Lung (tissue), 11 donors: ENCODE measurements at regions not wholly inside any gene's neighbourhood (a gene's known extent, or its start where the extent isn't known, plus 50 kb on each side); places are given as distances from the start of the nearest gene placed in this dataset.

ENCODE experiments used
- ATAC-seq: fragments of 200-7000 bp; cut with Tn5 transposase; one replicate; pipeline ENCODE4 v1.9.1; 2020; ENCODE audit warnings: moderate number of reproducible peaks; ENCODE audit not compliant: insufficient read depth, low FRiP score
- DNase-seq, 3 donors: peaks; one replicate each; pipeline ENCODE4 v3.0.0-alpha.2; 2013 to 2017
- H3K27ac ChIP-seq, 2 donors: one replicate each; pipeline ENCODE4 v1.5.1; 2013; ENCODE audit warnings: mild to moderate bottlenecking in 2 of 2, moderate library complexity in 2 of 2, control low read depth in 1 of 2, inconsistent platforms in 1 of 2, low read depth in 1 of 2, low read length in 1 of 2
- H3K27me3 ChIP-seq, 3 donors: one replicate each; pipeline ENCODE4 v1.5.1; 2013; ENCODE audit warnings: low read length in 2 of 3; ENCODE audit not compliant: control insufficient read depth in 3 of 3, insufficient read depth in 3 of 3
- H3K36me3 ChIP-seq, 4 donors: one replicate each; pipeline ENCODE4 v1.5.1; 2013; ENCODE audit warnings: low read length in 4 of 4, mild to moderate bottlenecking in 1 of 4, moderate library complexity in 1 of 4; ENCODE audit not compliant: control insufficient read depth in 4 of 4, insufficient read depth in 4 of 4
- H3K4me1 ChIP-seq, 5 donors: one replicate each; pipeline ENCODE4 v1.5.1; 2013; ENCODE audit warnings: low read length in 5 of 5, mild to moderate bottlenecking in 2 of 5, moderate library complexity in 1 of 5; ENCODE audit not compliant: control insufficient read depth in 5 of 5, insufficient read depth in 5 of 5
- H3K4me3 ChIP-seq: one replicate; pipeline ENCODE4 v1.5.1; 2013; ENCODE audit warnings: mild to moderate bottlenecking, control low read depth, moderate library complexity
- H3K9ac ChIP-seq, 2 donors: one replicate each; pipeline ENCODE4 v1.5.1; 2013; ENCODE audit warnings: low read length in 2 of 2, control low read depth in 1 of 2; ENCODE audit not compliant: insufficient read depth in 1 of 2
- H3K9me3 ChIP-seq, 4 donors: one replicate each; pipeline ENCODE4 v1.5.1; 2013; ENCODE audit warnings: low read length in 3 of 4, mild to moderate bottlenecking in 1 of 4, moderate library complexity in 1 of 4; ENCODE audit not compliant: control insufficient read depth in 4 of 4, insufficient read depth in 3 of 4
- whole genome bisulfite sequencing, 2 donors: extraction: QIAGEN DNeasy Blood & Tissue Kit; methylation state at CpG; one replicate each; pipeline ENCODE4 v1.1.7; 2013; 5-methylcytosine and 5-hydroxymethylcytosine counted together
- TF ChIP-seq, protein P1 (sequence below): IDR thresholded peaks from 2 replicates; pipeline ENCODE4 v1.5.1; 2012; ENCODE audit warnings: mild to moderate bottlenecking; ENCODE audit errors: control extremely low read depth, extremely low read depth
- donor health status: control.
- donor health status: control.
- donor health status: Bipolar disorder and iron deficiency.
- donor health status: healthy.
- donor health status: DM: yes; HTN: yes; CAD: no.

DNA sequence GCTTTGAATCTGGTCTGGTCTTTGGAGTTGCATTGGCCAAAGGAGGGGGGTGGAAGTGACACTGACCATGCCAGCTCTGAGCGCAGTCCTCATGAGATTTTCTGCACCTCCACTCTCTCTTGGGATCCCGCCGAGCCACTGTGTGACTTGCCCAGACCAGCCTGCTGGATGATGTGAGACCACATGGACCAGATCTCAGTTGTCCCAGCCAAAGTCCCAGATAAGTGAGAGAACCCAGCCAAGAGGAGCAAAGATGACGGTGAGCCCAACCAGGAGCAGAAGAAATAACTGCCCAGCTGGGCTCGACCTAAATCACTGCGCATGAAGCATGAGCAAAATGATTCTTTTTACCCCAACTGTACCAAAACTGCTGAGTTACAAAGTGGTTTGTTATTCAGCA is 96.5 kb upstream of the ERCC4 start:
- 75 to 93% methylated on average over 6 of the region's 6 CpGs for WGBS, 2 donors
- no peaks in the 10 kb centered on the region for H3K27me3 ChIP-seq
- no peak overlapping the region for H3K4me3 ChIP-seq
- no peak overlapping the region for H3K9ac ChIP-seq
- TF ChIP-seq, protein P1, sequence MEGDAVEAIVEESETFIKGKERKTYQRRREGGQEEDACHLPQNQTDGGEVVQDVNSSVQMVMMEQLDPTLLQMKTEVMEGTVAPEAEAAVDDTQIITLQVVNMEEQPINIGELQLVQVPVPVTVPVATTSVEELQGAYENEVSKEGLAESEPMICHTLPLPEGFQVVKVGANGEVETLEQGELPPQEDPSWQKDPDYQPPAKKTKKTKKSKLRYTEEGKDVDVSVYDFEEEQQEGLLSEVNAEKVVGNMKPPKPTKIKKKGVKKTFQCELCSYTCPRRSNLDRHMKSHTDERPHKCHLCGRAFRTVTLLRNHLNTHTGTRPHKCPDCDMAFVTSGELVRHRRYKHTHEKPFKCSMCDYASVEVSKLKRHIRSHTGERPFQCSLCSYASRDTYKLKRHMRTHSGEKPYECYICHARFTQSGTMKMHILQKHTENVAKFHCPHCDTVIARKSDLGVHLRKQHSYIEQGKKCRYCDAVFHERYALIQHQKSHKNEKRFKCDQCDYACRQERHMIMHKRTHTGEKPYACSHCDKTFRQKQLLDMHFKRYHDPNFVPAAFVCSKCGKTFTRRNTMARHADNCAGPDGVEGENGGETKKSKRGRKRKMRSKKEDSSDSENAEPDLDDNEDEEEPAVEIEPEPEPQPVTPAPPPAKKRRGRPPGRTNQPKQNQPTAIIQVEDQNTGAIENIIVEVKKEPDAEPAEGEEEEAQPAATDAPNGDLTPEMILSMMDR: no peak
- no peak for DNase-seq
- no peaks in the 10 kb centered on the region for H3K4me1 ChIP-seq
- ATAC-seq: no peak
- peaks cover 0 to 4% (median 1%) of the 10 kb centered on the region in 4 donors for H3K9me3 ChIP-seq
- H3K27ac ChIP-seq: no peak overlapping the region
- H3K36me3 ChIP-seq: no peaks in the 10 kb centered on the region

DNA sequence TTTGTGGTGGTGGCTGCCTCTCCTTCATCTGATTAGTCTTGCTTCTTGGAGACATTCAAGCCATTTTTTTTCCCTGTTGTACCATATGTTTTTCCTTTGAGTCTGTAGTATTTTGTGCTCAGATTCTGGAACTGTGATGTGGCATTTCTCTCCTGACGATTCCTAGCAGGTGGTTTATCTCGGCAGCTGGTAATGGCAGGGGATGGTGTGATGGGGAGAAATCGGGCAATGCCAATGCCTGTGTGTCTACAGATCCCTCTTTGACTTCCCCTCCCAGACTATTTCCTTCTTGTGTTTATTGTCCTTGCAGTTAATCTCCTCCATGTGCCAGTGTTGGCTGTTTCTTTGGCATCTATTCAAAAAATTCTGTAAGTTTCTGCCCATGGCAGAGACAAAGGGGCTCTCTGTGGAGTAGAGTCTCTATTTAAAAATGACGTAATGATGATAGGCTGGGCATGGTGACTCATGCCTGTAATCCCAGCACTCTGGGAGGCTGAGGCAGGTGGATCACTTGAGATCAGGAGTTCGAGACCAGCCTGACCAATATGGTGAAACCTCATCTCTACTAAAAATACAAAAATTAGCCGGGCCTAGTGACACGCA is 90.2 kb upstream of the ERCC4 start:
- ATAC-seq (no peak), DNase-seq (no peak)
- H3K4me3 ChIP-seq: no peak overlapping the region
- H3K27ac ChIP-seq: no peak overlapping the region
- no peaks in the 10 kb centered on the region for H3K4me1 ChIP-seq
- TF ChIP-seq, protein P1: no peak
- no peak overlapping the region for H3K9ac ChIP-seq
- 79 to 82% methylated on average over 7 of the region's 7 CpGs for WGBS, 2 donors
- H3K27me3 ChIP-seq: no peaks in the 10 kb centered on the region
- peaks cover 0 to 4% (median under 1%) of the 10 kb centered on the region in 4 donors for H3K9me3 ChIP-seq
- no peaks in the 10 kb centered on the region for H3K36me3 ChIP-seq

DNA sequence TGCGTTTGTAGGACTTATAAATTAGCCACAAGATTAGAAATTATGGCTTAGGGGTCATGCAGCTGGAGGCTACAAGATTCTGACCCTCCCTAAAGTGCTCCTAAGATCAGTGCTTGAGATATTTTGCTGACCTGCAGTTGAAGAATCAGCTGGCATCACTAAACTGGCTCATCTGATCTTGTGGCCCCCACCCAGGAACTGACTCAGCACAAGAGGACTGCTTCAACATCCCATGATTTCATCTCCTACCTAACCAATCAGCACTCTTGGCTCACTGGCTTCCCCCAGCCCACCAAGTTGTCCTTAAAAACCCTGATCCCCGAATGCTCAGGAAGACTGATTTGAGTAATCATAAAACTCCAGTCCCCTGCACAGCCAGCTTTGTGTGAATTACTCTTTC is 86.4 kb upstream of the ERCC4 start:
- no peaks in the 10 kb centered on the region for H3K27me3 ChIP-seq
- ATAC-seq (no peak), DNase-seq (no peak)
- TF ChIP-seq, protein P1: no peak
- 67 to 81% methylated on average over 2 of the region's 2 CpGs for WGBS, 2 donors
- no peaks in the 10 kb centered on the region for H3K9me3 ChIP-seq
- no peak overlapping the region for H3K9ac ChIP-seq
- H3K4me3 ChIP-seq: no peak overlapping the region
- H3K4me1 ChIP-seq: no peaks in the 10 kb centered on the region
- H3K36me3 ChIP-seq: no peaks in the 10 kb centered on the region
- H3K27ac ChIP-seq: no peak overlapping the region

DNA sequence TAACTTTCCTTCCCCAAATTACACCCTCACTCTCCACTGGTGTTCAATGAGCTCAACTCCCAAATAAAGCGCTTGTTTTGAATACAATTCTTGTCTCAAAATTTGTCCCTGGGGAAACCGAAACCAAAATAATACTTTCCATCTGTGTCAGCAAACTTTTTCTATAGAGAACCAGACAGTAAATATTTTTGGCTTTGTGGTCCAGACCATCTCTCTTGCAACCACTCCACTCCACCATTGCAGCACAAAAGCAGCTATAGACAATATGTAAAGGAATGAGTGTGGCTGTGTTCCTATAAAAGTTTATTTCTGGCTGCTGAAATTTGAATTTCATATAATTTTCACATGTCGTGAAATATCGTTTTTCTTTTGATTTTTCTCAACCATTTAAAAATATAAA is 84.6 kb upstream of the ERCC4 start:
- Histone ChIP-seq H3K9ac (no peak overlapping the region), H3K4me1 (no peaks in the 10 kb centered on the region), H3K9me3 (no peaks in the 10 kb centered on the region), H3K36me3 (no peaks in the 10 kb centered on the region), H3K27ac (no peak overlapping the region), H3K4me3 (no peak overlapping the region), H3K27me3 (no peaks in the 10 kb centered on the region)
- no peak for DNase-seq
- TF ChIP-seq, protein P1: no peak
- no peak for ATAC-seq
- WGBS, 2 donors: 88 to 89% methylated on average over 4 of the region's 4 CpGs
